ENCODE measurements at regions not wholly inside any gene's neighbourhood (a gene's known extent, or its start where the extent isn't known, plus 50 kb on each side); places are given as distances from the start of the nearest gene placed in this dataset.
"Not testable (repeated sequence)": the region's sequence is repeated elsewhere in the genome, so short reads cannot be mapped to it uniquely, and the experiment has no call there.

- TF ChIP-seq CTCF, EZH2 (IDR thresholded peaks at IDR 0.05): not testable (repeated sequence)
These were observed 304.4 kb downstream of the ANAPC1 start for GRCh38 chr2:111579500-111580134.

All from neural progenitor cell (in vitro differentiated cells).